ENCODE measurements at regions not wholly inside any gene's neighbourhood (a gene's known extent, or its start where the extent isn't known, plus 50 kb on each side); places are given as distances from the start of the nearest gene placed in this dataset.

DNA sequence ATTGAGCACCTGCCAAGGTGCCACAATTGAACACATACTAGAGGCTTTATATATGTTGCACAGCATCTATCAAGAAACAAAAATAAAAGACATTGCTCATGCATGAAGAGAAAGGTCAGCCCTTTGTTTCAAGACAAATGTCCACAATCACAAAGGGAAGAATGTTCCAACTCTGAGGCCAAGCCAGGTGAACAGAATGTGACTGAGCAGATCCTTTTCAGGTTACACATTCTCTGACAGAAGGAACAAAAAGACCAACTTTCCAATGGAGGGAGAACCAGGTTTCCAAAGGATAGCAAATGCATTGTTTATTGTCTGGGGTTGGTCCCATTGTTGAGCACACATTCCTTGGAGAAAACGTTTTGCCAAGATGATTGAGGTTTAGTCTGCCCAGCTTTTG, 50.2 kb upstream of the FAM174B start:
- Histone ChIP-seq H3K27ac (no peak overlapping the region), H3K36me3 (no peaks in the 10 kb centered on the region), H3K9me3 (no peaks in the 10 kb centered on the region), H3K4me1 (no peaks in the 10 kb centered on the region), H3K27me3 (no peaks in the 10 kb centered on the region), H3K4me3 (no peak overlapping the region)
- no peak for TF ChIP-seq CTCF (IDR thresholded peaks at IDR 0.05)
- intact Hi-C loops (cut with DNase I), result no loop called here
- DNase-seq (ENCODE audit: low spot score in 2 of 2), result no peak

- no peak for DNase-seq (ENCODE audit: low spot score in 2 of 2)
- TF ChIP-seq CTCF (IDR thresholded peaks at IDR 0.05), result no peak
- Histone ChIP-seq H3K36me3 (no peaks in the 10 kb centered on the region), H3K4me3 (no peak overlapping the region), H3K27ac (no peak overlapping the region), H3K9me3 (no peaks in the 10 kb centered on the region), H3K4me1 (no peaks in the 10 kb centered on the region), H3K27me3 (no peaks in the 10 kb centered on the region)
- intact Hi-C loops (cut with DNase I), result no loop called here
These were observed 50.6 kb upstream of the FAM174B start for GRCh38 chr15:92706201-92706600.

- Histone ChIP-seq H3K4me3 (no peak overlapping the region), H3K36me3 (no peaks in the 10 kb centered on the region), H3K27ac (no peak overlapping the region), H3K9me3 (no peaks in the 10 kb centered on the region), H3K4me1 (no peaks in the 10 kb centered on the region), H3K27me3 (no peaks in the 10 kb centered on the region)
- no peak for DNase-seq (ENCODE audit: low spot score in 2 of 2)
- no peak for TF ChIP-seq CTCF (IDR thresholded peaks at IDR 0.05)
- intact Hi-C loops (cut with DNase I), result no loop called here
These were observed 52.4 kb upstream of the FAM174B start for GRCh38 chr15:92707880-92708551.

DNA sequence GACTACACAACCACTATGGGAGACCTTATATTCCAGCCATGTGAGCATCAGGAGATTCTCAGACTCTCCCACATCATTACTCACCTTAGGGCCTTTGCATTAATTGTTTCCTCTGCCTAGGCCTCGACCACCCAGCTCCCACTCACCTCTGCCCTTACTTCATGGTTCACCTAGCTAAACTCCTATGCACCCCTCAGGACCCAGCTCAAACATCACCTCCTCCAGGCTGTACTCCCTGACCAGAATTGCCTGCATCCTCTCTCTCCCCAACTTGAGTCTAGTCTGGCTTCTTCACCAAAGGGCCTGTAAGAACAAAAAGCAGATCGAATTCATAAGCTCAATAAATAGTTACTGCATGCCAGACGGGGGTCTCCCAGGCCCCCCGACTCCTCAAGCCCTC, 53.1 kb upstream of the FAM174B start:
- Histone ChIP-seq H3K4me3 (no peak overlapping the region), H3K9me3 (no peaks in the 10 kb centered on the region), H3K36me3 (no peaks in the 10 kb centered on the region), H3K27ac (no peak overlapping the region), H3K27me3 (no peaks in the 10 kb centered on the region), H3K4me1 (no peaks in the 10 kb centered on the region)
- DNase-seq (ENCODE audit: low spot score in 2 of 2), result no peak
- intact Hi-C loops (cut with DNase I), result no loop called here
- TF ChIP-seq CTCF (IDR thresholded peaks at IDR 0.05), result no peak

GRCh38 chr15:92709110-92709790, 53.7 kb upstream of the FAM174B start:
- Histone ChIP-seq H3K4me3 (no peak overlapping the region), H3K4me1 (no peaks in the 10 kb centered on the region), H3K9me3 (no peaks in the 10 kb centered on the region), H3K27me3 (no peaks in the 10 kb centered on the region), H3K27ac (no peak overlapping the region), H3K36me3 (no peaks in the 10 kb centered on the region)
- no peak for DNase-seq (ENCODE audit: low spot score in 2 of 2)
- no peak for TF ChIP-seq CTCF (IDR thresholded peaks at IDR 0.05)
- intact Hi-C loops (cut with DNase I), result no loop called here

Measured in ascending aorta (tissue), 2 donors.